Osteoblast (primary cell): ENCODE measurements at regions not wholly inside any gene's neighbourhood (a gene's known extent, or its start where the extent isn't known, plus 50 kb on each side); places are given as distances from the start of the nearest gene placed in this dataset.
"Not testable (repeated sequence)": the region's sequence is repeated elsewhere in the genome, so short reads cannot be mapped to it uniquely, and the experiment has no call there.

Experiments
- DNase-seq: peaks from one replicate; pipeline ENCODE4 v3.0.0; 2011; ENCODE audit warnings: low spot score, mixed read lengths; ENCODE audit not compliant: insufficient read length; ENCODE audit errors: missing footprints
- H2AFZ ChIP-seq: 2 replicates; pipeline ENCODE4 v1.6.0; 2011; ENCODE audit warnings: mild to moderate bottlenecking, low read length
- H3K27ac ChIP-seq: 2 replicates; pipeline ENCODE4 v1.5.1; 2011; ENCODE audit warnings: mild to moderate bottlenecking, low read depth, low read length, moderate library complexity
- H3K27me3 ChIP-seq: 2 replicates; pipeline ENCODE4 v1.6.0; 2012; ENCODE audit warnings: mild to moderate bottlenecking, control low read depth, inconsistent platforms, low read length, moderate library complexity; ENCODE audit not compliant: insufficient read depth
- H3K36me3 ChIP-seq: 2 replicates; pipeline ENCODE4 v1.5.1; 2011; ENCODE audit warnings: mild to moderate bottlenecking, low read length, control low read depth, moderate library complexity; ENCODE audit not compliant: insufficient read depth
- H3K4me1 ChIP-seq: 2 replicates; pipeline ENCODE4 v1.5.1; 2011; ENCODE audit warnings: mild to moderate bottlenecking, low read length, control low read depth, moderate library complexity; ENCODE audit not compliant: insufficient read depth
- H3K4me2 ChIP-seq: 2 replicates; pipeline ENCODE4 v1.6.0; 2011; ENCODE audit warnings: mild to moderate bottlenecking, low read length; ENCODE audit not compliant: insufficient read depth
- H3K4me3 ChIP-seq: fragments of 200-600 bp; sonication (generic); 3 replicates; pipeline ENCODE4 v1.5.1; 2012; ENCODE audit warnings: mild to moderate bottlenecking, low read length, inconsistent platforms; ENCODE audit not compliant: insufficient read depth
- H3K79me2 ChIP-seq: 2 replicates; pipeline ENCODE4 v1.6.0; 2012; ENCODE audit warnings: mild to moderate bottlenecking, low read length, control low read depth, inconsistent platforms; ENCODE audit not compliant: insufficient read depth
- H3K9me3 ChIP-seq: 2 replicates; pipeline ENCODE4 v1.5.1; 2011; ENCODE audit warnings: low read depth, low read length, control low read depth
- H4K20me1 ChIP-seq: 2 replicates; pipeline ENCODE4 v1.6.0; 2012; ENCODE audit warnings: mild to moderate bottlenecking, low read length, control low read depth; ENCODE audit not compliant: insufficient read depth
- TF ChIP-seq, protein P1 (sequence below): IDR thresholded peaks from 2 replicates; pipeline ENCODE4 v1.5.1; 2011; ENCODE audit warnings: mild to moderate bottlenecking, low read depth, low read length, moderate library complexity; ENCODE audit errors: extremely low read depth

- Histone ChIP-seq H3K4me2 (no peak overlapping the region), H3K36me3 (no peaks in the 10 kb centered on the region), H3K9me3 (no peaks in the 10 kb centered on the region), H4K20me1 (no peaks in the 10 kb centered on the region), H3K27me3 (no peaks in the 10 kb centered on the region), H3K27ac (no peak overlapping the region), H3K79me2 (no peaks in the 10 kb centered on the region), H3K4me1 (peaks cover 7% of the 10 kb centered on the region), H2AFZ (no peak overlapping the region), H3K4me3 (no peak overlapping the region)
- no peak for DNase-seq
- TF ChIP-seq, protein P1, sequence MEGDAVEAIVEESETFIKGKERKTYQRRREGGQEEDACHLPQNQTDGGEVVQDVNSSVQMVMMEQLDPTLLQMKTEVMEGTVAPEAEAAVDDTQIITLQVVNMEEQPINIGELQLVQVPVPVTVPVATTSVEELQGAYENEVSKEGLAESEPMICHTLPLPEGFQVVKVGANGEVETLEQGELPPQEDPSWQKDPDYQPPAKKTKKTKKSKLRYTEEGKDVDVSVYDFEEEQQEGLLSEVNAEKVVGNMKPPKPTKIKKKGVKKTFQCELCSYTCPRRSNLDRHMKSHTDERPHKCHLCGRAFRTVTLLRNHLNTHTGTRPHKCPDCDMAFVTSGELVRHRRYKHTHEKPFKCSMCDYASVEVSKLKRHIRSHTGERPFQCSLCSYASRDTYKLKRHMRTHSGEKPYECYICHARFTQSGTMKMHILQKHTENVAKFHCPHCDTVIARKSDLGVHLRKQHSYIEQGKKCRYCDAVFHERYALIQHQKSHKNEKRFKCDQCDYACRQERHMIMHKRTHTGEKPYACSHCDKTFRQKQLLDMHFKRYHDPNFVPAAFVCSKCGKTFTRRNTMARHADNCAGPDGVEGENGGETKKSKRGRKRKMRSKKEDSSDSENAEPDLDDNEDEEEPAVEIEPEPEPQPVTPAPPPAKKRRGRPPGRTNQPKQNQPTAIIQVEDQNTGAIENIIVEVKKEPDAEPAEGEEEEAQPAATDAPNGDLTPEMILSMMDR = no peak
Observed at GRCh38 chr2:144642131-144642530, 122.2 kb upstream of the ZEB2 start.

DNA sequence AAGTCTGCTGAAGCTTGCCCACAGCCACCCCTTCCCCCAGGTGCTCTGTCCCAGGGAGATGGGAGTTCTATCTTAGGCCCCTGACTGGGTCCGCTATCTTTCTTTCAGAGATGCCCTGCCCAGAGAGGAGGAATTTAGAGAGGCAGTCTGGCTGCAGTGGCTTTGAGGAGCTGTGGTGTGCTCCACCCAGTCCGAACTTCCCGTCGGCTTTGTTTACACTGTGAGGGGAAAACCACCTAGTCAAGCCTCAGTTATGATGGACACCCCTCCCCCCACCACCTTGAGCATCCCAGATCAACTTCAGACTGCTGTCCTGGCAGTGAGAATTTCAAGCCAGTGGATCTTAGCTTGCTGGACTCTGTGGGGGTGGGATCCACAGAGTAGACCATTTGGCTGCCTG lies 118.3 kb upstream of the ZEB2 start:
- not testable (repeated sequence) for H3K4me3 ChIP-seq, H3K9me3 ChIP-seq, H3K27ac ChIP-seq, H3K4me1 ChIP-seq, H3K79me2 ChIP-seq, H3K27me3 ChIP-seq, H3K36me3 ChIP-seq, DNase-seq, H4K20me1 ChIP-seq, H2AFZ ChIP-seq, H3K4me2 ChIP-seq

GRCh38 chr2:144636860-144637259 lies 116.9 kb upstream of the ZEB2 start:
- not testable (repeated sequence) for H3K4me2 ChIP-seq, H3K4me1 ChIP-seq, H2AFZ ChIP-seq, H3K9me3 ChIP-seq, H3K4me3 ChIP-seq, H3K27ac ChIP-seq, H4K20me1 ChIP-seq, H3K79me2 ChIP-seq, DNase-seq, H3K36me3 ChIP-seq, H3K27me3 ChIP-seq

DNA sequence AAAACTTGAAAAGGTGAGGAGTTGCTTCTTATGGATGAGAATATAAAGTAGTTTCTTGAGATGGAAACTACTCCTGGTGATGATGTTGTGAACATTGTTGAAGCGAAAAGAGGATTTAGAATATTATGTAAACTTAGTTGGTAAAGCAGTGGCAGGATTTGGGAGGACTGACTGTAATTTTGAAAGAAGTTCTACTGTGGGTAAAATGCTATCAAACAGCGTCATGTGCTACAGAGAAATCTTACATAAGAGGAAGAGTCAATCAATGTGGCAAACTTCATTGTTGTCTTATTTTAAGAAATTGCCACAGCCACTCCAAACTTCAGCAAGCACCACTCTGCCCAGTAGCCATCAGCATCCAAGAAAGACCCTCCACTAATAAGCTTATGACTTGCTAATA lies 112.9 kb upstream of the ZEB2 start:
- DNase-seq = no peak
- no peaks in the 10 kb centered on the region for H3K79me2 ChIP-seq
- H2AFZ ChIP-seq = no peak overlapping the region
- H4K20me1 ChIP-seq = no peaks in the 10 kb centered on the region
- no peak overlapping the region for H3K4me3 ChIP-seq
- H3K9me3 ChIP-seq = no peaks in the 10 kb centered on the region
- no peak overlapping the region for H3K27ac ChIP-seq
- TF ChIP-seq, protein P1 = no peak
- no peaks in the 10 kb centered on the region for H3K4me1 ChIP-seq
- H3K4me2 ChIP-seq = no peak overlapping the region
- no peaks in the 10 kb centered on the region for H3K36me3 ChIP-seq
- H3K27me3 ChIP-seq = no peaks in the 10 kb centered on the region

- Histone ChIP-seq H2AFZ (no peak overlapping the region), H3K79me2 (no peaks in the 10 kb centered on the region), H3K4me3 (no peak overlapping the region), H3K4me1 (no peaks in the 10 kb centered on the region), H3K27ac (no peak overlapping the region), H3K27me3 (no peaks in the 10 kb centered on the region), H3K36me3 (no peaks in the 10 kb centered on the region), H4K20me1 (no peaks in the 10 kb centered on the region), H3K4me2 (no peak overlapping the region), H3K9me3 (no peaks in the 10 kb centered on the region)
- TF ChIP-seq, protein P1 = no peak
- no peak for DNase-seq
Observed at GRCh38 chr2:144631636-144632035, 111.7 kb upstream of the ZEB2 start.
